DND-41 (cell line): ENCODE measurements at regions not wholly inside any gene's neighbourhood (a gene's known extent, or its start where the extent isn't known, plus 50 kb on each side); places are given as distances from the start of the nearest gene placed in this dataset.

Experiments
- EZH2 ChIP-seq: IDR thresholded peaks from 3 replicates; pipeline ENCODE4 v1.6.1; 2012; ENCODE audit warnings: borderline replicate concordance, low read depth, mild to moderate bottlenecking, moderate library complexity, low read length, inconsistent platforms; ENCODE audit not compliant: severe bottlenecking
- TF ChIP-seq, protein P1 (sequence below): IDR thresholded peaks from 2 replicates; pipeline ENCODE4 v1.5.1; 2012; ENCODE audit warnings: borderline replicate concordance, low read length, moderate library complexity, mild to moderate bottlenecking; ENCODE audit not compliant: poor library complexity, severe bottlenecking; ENCODE audit errors: extremely low read depth

DNA sequence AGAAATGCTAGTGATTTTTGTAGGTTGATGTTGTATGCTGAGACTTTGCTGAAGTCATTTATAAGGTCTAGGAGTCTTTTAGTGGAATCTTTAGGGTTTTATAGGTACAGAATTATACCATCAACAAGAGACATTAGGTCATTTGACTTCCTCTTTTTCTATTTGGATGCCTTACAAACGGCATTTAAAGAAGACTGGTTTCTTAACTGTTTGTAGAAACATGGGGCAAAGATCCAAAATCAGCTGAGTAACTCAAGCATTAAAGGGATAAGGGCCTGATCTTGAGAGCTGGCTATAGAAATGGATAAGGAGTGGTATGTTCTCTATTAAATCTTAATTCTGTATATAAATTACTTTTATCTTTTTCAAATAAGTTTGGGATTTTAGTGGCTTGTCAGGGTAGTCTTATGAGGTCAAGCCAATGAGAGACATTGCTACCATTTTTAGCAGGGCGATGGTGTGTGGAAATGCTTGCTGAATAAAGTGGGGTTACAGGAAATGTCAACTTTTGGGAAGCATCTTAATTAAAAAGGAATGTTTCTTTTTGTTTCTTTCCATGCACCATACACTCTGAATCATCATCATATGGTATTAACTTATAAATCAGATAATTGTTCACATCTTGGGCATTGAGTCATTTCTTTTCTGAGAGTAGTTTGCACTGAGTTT, 197.7 kb upstream of the GBE1 start:
- TF ChIP-seq, protein P1, sequence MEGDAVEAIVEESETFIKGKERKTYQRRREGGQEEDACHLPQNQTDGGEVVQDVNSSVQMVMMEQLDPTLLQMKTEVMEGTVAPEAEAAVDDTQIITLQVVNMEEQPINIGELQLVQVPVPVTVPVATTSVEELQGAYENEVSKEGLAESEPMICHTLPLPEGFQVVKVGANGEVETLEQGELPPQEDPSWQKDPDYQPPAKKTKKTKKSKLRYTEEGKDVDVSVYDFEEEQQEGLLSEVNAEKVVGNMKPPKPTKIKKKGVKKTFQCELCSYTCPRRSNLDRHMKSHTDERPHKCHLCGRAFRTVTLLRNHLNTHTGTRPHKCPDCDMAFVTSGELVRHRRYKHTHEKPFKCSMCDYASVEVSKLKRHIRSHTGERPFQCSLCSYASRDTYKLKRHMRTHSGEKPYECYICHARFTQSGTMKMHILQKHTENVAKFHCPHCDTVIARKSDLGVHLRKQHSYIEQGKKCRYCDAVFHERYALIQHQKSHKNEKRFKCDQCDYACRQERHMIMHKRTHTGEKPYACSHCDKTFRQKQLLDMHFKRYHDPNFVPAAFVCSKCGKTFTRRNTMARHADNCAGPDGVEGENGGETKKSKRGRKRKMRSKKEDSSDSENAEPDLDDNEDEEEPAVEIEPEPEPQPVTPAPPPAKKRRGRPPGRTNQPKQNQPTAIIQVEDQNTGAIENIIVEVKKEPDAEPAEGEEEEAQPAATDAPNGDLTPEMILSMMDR = no peak
- TF ChIP-seq EZH2 = no peak
